CD4-positive, CD25-positive, alpha-beta regulatory T cell (primary cell): ENCODE measurements at regions not wholly inside any gene's neighbourhood (a gene's known extent, or its start where the extent isn't known, plus 50 kb on each side); places are given as distances from the start of the nearest gene placed in this dataset.

Experiments
- ATAC-seq, 2 donors: fragments of 150-1000 bp; cut with Tn5 transposase; one replicate each; pipeline ENCODE4 v1.10.0; 2021; ENCODE audit warnings: low read depth in 2 of 2, moderate number of reproducible peaks in 2 of 2, moderate library complexity in 1 of 2
- DNase-seq, 3 donors: peaks; one replicate each; pipeline versions ENCODE4 v3.0.0 to v3.0.0-alpha.2; 2012 to 2022; ENCODE audit warnings: mixed read lengths in 1 of 3
- H3K27ac ChIP-seq: one replicate; pipeline ENCODE4 v1.7.0; 2013; ENCODE audit warnings: mild to moderate bottlenecking, low read length; ENCODE audit not compliant: insufficient read depth, poor library complexity, severe bottlenecking
- H3K27me3 ChIP-seq: one replicate; pipeline ENCODE4 v1.7.0; 2013; ENCODE audit warnings: low read length; ENCODE audit not compliant: control insufficient read depth, insufficient read depth
- H3K36me3 ChIP-seq: one replicate; pipeline ENCODE4 v1.7.0; 2013; ENCODE audit warnings: mild to moderate bottlenecking, low read length, moderate library complexity; ENCODE audit not compliant: control insufficient read depth, insufficient read depth
- H3K4me1 ChIP-seq: 2 replicates; pipeline ENCODE4 v1.7.0; 2013; ENCODE audit warnings: mild to moderate bottlenecking, low read length; ENCODE audit not compliant: insufficient read depth, control insufficient read depth, poor library complexity, severe bottlenecking
- H3K4me3 ChIP-seq: one replicate; pipeline ENCODE4 v1.7.0; 2013; ENCODE audit warnings: low read depth, mild to moderate bottlenecking, low read length, moderate library complexity
- H3K9me3 ChIP-seq, 2 experiments: 1 replicate in 1 of 2; 2 replicates in 1 of 2; pipeline ENCODE4 v1.7.0; 2013; ENCODE audit warnings: low read length in 2 of 2, mild to moderate bottlenecking in 1 of 2, moderate library complexity in 1 of 2; ENCODE audit not compliant: control insufficient read depth in 2 of 2
- H3K27ac Mint-ChIP-seq, 3 donors: one replicate each; pipeline ENCODE4 v1.8.0; 2020 to 2022; ENCODE audit warnings: mild to moderate bottlenecking in 3 of 3, mixed read lengths in 3 of 3, moderate library complexity in 2 of 3
- H3K27me3 Mint-ChIP-seq: one replicate; pipeline ENCODE4 v1.8.0; 2022; ENCODE audit warnings: mild to moderate bottlenecking, mixed read lengths
- H3K36me3 Mint-ChIP-seq: one replicate; pipeline ENCODE4 v1.8.0; 2020; ENCODE audit warnings: mixed read lengths
- H3K4me1 Mint-ChIP-seq, 4 donors: one replicate each; pipeline ENCODE4 v1.8.0; 2020 to 2022; ENCODE audit warnings: mixed read lengths in 4 of 4, mild to moderate bottlenecking in 1 of 4
- H3K4me3 Mint-ChIP-seq, 4 donors: one replicate each; pipeline ENCODE4 v1.8.0; 2020 to 2022; ENCODE audit warnings: mild to moderate bottlenecking in 4 of 4, mixed read lengths in 4 of 4, moderate library complexity in 3 of 4
- H3K9me3 Mint-ChIP-seq, 7 donors: one replicate each; pipeline ENCODE4 v1.8.0; 2020 to 2022; ENCODE audit warnings: mixed read lengths in 7 of 7, mild to moderate bottlenecking in 3 of 7, moderate library complexity in 2 of 7

DNA sequence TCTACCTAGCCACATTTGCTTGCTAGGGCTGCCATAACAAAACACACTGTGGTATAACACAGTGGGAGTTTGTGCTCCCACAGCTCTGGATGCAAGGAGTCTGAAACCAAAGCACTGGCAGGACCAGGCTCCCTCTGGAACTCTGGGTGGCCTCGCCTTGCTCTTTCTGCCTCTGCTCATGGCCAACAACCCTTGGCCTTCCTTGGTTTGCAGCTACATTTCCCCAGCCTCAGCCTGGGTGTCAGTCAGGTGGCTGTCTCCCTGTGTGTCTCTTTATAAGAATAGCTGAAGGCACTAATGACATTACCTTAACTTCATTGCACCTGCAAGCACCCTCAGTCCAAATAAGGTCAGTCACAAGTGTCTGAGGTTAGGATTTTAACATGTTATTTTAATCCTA is 101.0 kb upstream of the IRX2 start:
- Histone ChIP-seq H3K4me3 (no peak overlapping the region), H3K36me3 (no peaks in the 10 kb centered on the region), H3K9me3 (no peaks in the 10 kb centered on the region), H3K27ac (no peak overlapping the region), H3K27me3 (no peaks in the 10 kb centered on the region), H3K4me1 (no peaks in the 10 kb centered on the region)
- no peaks in the 10 kb centered on the region for H3K27me3 Mint-ChIP-seq
- no peak for ATAC-seq
- no peak overlapping the region for H3K27ac Mint-ChIP-seq
- no peaks in the 10 kb centered on the region for H3K36me3 Mint-ChIP-seq
- no peak overlapping the region for H3K4me3 Mint-ChIP-seq
- peaks cover 0 to 12% (median 4%) of the 10 kb centered on the region in 7 donors for H3K9me3 Mint-ChIP-seq
- no peak for DNase-seq
- no peaks in the 10 kb centered on the region for H3K4me1 Mint-ChIP-seq

GRCh38 chr5:2851895-2852294 is 100.4 kb upstream of the IRX2 start:
- Mint-ChIP-seq H3K9me3 (peaks cover 0 to 12% (median 4%) of the 10 kb centered on the region in 7 donors), H3K27me3 (no peaks in the 10 kb centered on the region), H3K4me3 (no peak overlapping the region), H3K4me1 (no peaks in the 10 kb centered on the region), H3K36me3 (no peaks in the 10 kb centered on the region), H3K27ac (no peak overlapping the region)
- no peaks in the 10 kb centered on the region for H3K9me3 ChIP-seq
- no peak overlapping the region for H3K4me3 ChIP-seq
- DNase-seq (no peak), ATAC-seq (no peak)
- H3K27me3 ChIP-seq: no peaks in the 10 kb centered on the region
- no peaks in the 10 kb centered on the region for H3K36me3 ChIP-seq
- no peaks in the 10 kb centered on the region for H3K4me1 ChIP-seq
- no peak overlapping the region for H3K27ac ChIP-seq

- H3K4me1 ChIP-seq: no peaks in the 10 kb centered on the region
- ATAC-seq: no peak
- no peak overlapping the region for H3K4me3 ChIP-seq
- DNase-seq: no peak
- Mint-ChIP-seq H3K4me1 (no peaks in the 10 kb centered on the region), H3K27me3 (no peaks in the 10 kb centered on the region), H3K9me3 (peaks cover 0 to 19% (median 4%) of the 10 kb centered on the region in 7 donors), H3K36me3 (no peaks in the 10 kb centered on the region), H3K4me3 (no peak overlapping the region), H3K27ac (no peak overlapping the region)
- no peaks in the 10 kb centered on the region for H3K27me3 ChIP-seq
- no peaks in the 10 kb centered on the region for H3K9me3 ChIP-seq
- no peak overlapping the region for H3K27ac ChIP-seq
- no peaks in the 10 kb centered on the region for H3K36me3 ChIP-seq
Observed at GRCh38 chr5:2849429-2849828, 98.0 kb upstream of the IRX2 start.

- DNase-seq (no peak), ATAC-seq (no peak)
- H3K27me3 ChIP-seq: no peaks in the 10 kb centered on the region
- H3K9me3 ChIP-seq: no peaks in the 10 kb centered on the region
- peaks cover 0 to 19% (median 4%) of the 10 kb centered on the region in 7 donors for H3K9me3 Mint-ChIP-seq
- no peak overlapping the region for H3K27ac Mint-ChIP-seq
- no peaks in the 10 kb centered on the region for H3K36me3 Mint-ChIP-seq
- no peaks in the 10 kb centered on the region for H3K4me1 ChIP-seq
- no peak overlapping the region for H3K4me3 ChIP-seq
- no peak overlapping the region for H3K4me3 Mint-ChIP-seq
- H3K36me3 ChIP-seq: no peaks in the 10 kb centered on the region
- no peaks in the 10 kb centered on the region for H3K27me3 Mint-ChIP-seq
- H3K4me1 Mint-ChIP-seq: no peaks in the 10 kb centered on the region
- no peak overlapping the region for H3K27ac ChIP-seq
Observed at GRCh38 chr5:2848619-2849018, 97.1 kb upstream of the IRX2 start.

DNA sequence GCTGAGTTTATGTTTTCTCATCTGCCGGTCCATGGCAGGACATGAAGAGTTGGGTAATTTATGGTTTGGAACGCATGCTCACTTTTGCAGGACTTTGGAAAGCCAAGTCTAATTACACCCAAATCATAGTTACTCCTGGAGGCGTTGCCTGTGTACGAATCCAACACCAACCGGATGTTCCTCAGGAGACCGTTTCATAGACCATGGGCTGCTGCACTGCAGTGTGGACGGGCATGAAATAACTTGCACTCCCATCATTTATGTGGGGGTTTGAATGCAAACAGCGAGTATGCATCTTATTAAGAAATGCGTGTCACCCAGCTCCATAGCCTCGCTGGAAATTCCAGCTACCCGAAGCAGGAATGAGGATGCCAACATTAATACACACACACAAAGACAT is 96.1 kb upstream of the IRX2 start:
- peaks cover 0 to 15% (median 5%) of the 10 kb centered on the region in 7 donors for H3K9me3 Mint-ChIP-seq
- Histone ChIP-seq H3K27ac (no peak overlapping the region), H3K9me3 (no peaks in the 10 kb centered on the region), H3K27me3 (no peaks in the 10 kb centered on the region), H3K36me3 (no peaks in the 10 kb centered on the region), H3K4me1 (no peaks in the 10 kb centered on the region), H3K4me3 (no peak overlapping the region)
- no peaks in the 10 kb centered on the region for H3K4me1 Mint-ChIP-seq
- no peaks in the 10 kb centered on the region for H3K36me3 Mint-ChIP-seq
- ATAC-seq: no peak
- H3K27ac Mint-ChIP-seq: no peak overlapping the region
- no peaks in the 10 kb centered on the region for H3K27me3 Mint-ChIP-seq
- no peak for DNase-seq
- H3K4me3 Mint-ChIP-seq: no peak overlapping the region

DNA sequence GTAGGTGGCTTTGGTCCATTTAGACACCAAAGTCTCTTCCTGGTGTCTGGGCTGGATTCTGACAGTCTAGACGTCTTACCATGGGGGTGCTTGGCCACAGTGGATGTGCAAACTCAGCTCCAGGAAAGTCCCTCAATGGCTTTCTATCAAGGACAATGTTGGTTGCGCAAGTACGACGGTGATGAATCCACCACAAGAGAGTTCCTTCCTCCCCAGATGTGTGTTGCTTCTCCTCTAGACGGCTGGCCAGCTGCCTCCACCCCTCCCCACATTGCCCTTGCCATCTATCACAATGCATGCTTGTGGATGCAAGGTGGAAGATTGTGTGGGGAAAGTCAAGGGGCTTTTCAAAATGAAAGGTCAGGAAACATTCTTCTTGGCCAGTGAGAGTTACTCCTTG is 89.7 kb upstream of the IRX2 start:
- no peak overlapping the region for H3K27ac ChIP-seq
- no peaks in the 10 kb centered on the region for H3K27me3 ChIP-seq
- Mint-ChIP-seq H3K9me3 (peaks cover 0 to 13% (median 7%) of the 10 kb centered on the region in 7 donors), H3K4me1 (no peaks in the 10 kb centered on the region), H3K36me3 (no peaks in the 10 kb centered on the region), H3K4me3 (no peak overlapping the region), H3K27me3 (no peaks in the 10 kb centered on the region), H3K27ac (no peak overlapping the region)
- H3K4me1 ChIP-seq: no peaks in the 10 kb centered on the region
- no peak overlapping the region for H3K4me3 ChIP-seq
- DNase-seq: no peak
- H3K9me3 ChIP-seq: no peaks in the 10 kb centered on the region
- ATAC-seq: no peak
- H3K36me3 ChIP-seq: no peaks in the 10 kb centered on the region

DNA sequence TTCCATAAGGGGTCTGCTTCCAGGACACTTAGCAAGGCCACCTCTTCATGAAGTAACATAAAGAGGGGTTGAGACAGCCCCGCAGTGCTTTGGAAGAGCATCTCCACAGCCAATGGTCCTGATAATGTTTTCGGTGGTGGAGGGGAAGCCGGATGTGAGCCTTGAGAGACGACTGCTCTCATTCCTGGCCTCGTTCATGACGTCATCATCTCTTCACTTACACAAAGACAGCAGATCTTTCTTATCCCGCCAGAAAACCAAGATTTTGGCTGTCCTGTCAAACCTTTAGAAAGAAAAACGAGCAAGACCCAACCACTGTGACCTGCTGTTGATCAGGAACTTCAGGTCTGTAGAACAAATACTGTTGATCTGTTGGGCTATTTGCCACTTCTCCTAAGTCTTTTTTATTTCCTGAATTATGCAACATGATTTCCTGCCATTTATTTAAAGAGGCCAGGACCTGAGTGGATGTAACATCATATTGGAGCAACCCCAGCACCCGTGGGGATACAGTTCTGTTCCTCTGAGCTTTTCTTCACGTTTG is 89.0 kb upstream of the IRX2 start:
- H3K27ac ChIP-seq: no peak overlapping the region
- DNase-seq: no peak
- no peak overlapping the region for H3K4me3 ChIP-seq
- ATAC-seq: no peak
- no peak overlapping the region for H3K4me3 Mint-ChIP-seq
- no peaks in the 10 kb centered on the region for H3K27me3 ChIP-seq
- no peak overlapping the region for H3K27ac Mint-ChIP-seq
- H3K4me1 Mint-ChIP-seq: no peaks in the 10 kb centered on the region
- H3K4me1 ChIP-seq: no peaks in the 10 kb centered on the region
- H3K36me3 ChIP-seq: no peaks in the 10 kb centered on the region
- peaks cover 0 to 13% (median 5%) of the 10 kb centered on the region in 7 donors for H3K9me3 Mint-ChIP-seq
- no peaks in the 10 kb centered on the region for H3K36me3 Mint-ChIP-seq
- no peaks in the 10 kb centered on the region for H3K9me3 ChIP-seq
- H3K27me3 Mint-ChIP-seq: no peaks in the 10 kb centered on the region

DNA sequence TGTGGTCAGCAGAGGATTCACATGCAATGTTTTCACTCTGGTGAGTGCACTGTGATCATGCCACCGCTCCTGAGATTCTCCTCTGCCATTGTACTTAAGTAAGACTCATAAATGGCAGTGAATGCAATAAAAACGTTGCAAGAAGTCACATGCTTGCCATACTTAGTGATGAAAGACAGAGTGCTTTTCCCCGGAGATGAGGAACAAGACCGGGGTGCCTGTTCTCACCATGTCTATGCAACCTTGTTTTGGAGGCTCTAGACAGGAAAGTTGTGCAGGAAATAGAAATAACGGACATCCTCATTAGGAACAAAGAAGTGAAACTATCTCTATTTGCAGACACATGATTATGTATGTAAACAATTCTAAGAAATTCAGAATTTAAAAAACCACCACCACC is 84.7 kb upstream of the IRX2 start:
- Histone ChIP-seq H3K27me3 (no peaks in the 10 kb centered on the region), H3K36me3 (no peaks in the 10 kb centered on the region), H3K9me3 (no peaks in the 10 kb centered on the region), H3K27ac (no peak overlapping the region), H3K4me1 (no peaks in the 10 kb centered on the region), H3K4me3 (no peak overlapping the region)
- Mint-ChIP-seq H3K4me3 (no peak overlapping the region), H3K4me1 (no peaks in the 10 kb centered on the region), H3K27me3 (no peaks in the 10 kb centered on the region), H3K36me3 (no peaks in the 10 kb centered on the region), H3K27ac (no peak overlapping the region), H3K9me3 (peaks cover 0 to 11% (median 4%) of the 10 kb centered on the region in 7 donors)
- ATAC-seq: no peak
- DNase-seq: no peak
